ENCODE measurements at regions not wholly inside any gene's neighbourhood (a gene's known extent, or its start where the extent isn't known, plus 50 kb on each side); places are given as distances from the start of the nearest gene placed in this dataset.

DNA sequence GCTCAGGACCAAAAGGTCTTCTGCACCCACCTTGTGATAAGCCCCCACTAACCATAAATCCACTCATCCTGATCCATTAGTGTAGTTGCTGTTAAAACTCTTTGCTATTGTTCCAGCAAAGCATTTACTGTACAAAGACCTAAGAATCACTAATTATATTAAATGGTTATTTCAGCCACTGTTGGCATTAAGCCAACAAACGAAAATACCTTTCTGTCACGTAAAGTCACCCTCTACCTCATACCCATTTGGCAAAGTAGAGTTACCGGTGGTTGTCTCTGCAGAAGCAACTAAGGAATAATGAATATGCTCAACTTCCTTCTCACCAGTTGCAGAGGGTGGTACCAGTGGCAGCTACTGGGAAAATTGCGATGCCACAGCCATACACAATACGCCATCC lies 224.5 kb downstream of the SP3 start:
- no peak overlapping the region for H3K27ac Mint-ChIP-seq (ENCODE audit: unreplicated experiment)
- no peak for DNase-seq

DNA sequence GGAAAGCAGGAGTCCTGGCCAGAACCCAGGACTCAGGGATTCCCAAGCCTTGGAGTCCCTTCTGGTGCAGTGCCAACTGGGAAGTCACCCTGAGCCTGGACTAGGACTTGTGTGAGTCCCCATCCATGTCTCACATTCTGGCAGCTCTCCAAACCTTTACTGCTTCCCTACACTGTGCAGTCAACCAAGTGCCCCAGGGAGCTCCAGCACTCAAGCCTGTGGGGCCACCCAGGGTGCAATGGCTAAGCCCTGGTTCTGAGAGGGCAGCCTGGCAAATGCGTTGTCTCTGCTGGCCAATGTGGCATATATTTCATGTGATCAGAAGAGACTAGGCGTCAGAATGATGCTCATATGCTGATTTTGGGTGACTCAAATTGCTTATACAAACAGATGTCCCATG lies 223.4 kb downstream of the SP3 start:
- DNase-seq, result no peak
- H3K27ac Mint-ChIP-seq (ENCODE audit: unreplicated experiment), result no peak overlapping the region
- H3K4me1 Mint-ChIP-seq (ENCODE audit: low read depth, unreplicated experiment), result no peaks in the 10 kb centered on the region
- TF ChIP-seq, protein P1, sequence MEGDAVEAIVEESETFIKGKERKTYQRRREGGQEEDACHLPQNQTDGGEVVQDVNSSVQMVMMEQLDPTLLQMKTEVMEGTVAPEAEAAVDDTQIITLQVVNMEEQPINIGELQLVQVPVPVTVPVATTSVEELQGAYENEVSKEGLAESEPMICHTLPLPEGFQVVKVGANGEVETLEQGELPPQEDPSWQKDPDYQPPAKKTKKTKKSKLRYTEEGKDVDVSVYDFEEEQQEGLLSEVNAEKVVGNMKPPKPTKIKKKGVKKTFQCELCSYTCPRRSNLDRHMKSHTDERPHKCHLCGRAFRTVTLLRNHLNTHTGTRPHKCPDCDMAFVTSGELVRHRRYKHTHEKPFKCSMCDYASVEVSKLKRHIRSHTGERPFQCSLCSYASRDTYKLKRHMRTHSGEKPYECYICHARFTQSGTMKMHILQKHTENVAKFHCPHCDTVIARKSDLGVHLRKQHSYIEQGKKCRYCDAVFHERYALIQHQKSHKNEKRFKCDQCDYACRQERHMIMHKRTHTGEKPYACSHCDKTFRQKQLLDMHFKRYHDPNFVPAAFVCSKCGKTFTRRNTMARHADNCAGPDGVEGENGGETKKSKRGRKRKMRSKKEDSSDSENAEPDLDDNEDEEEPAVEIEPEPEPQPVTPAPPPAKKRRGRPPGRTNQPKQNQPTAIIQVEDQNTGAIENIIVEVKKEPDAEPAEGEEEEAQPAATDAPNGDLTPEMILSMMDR (IDR thresholded peaks at IDR 0.05; ENCODE audit: unreplicated experiment), result no peak
- peaks cover 3% of the 10 kb centered on the region for H3K36me3 Mint-ChIP-seq (ENCODE audit: insufficient read depth, unreplicated experiment)
- intact Hi-C loops (cut with micrococcal nuclease; ENCODE audit: unreplicated experiment), result no loop called here
- H3K9me3 Mint-ChIP-seq (ENCODE audit: low read depth, unreplicated experiment), result peaks cover 5% of the 10 kb centered on the region
- no peaks in the 10 kb centered on the region for H3K27me3 Mint-ChIP-seq (ENCODE audit: unreplicated experiment)
- no TSS peak for BruUV-seq (replicated peaks)
- CTCF ChIA-PET, result no interaction called here
- H3K4me3 Mint-ChIP-seq (ENCODE audit: low read depth, unreplicated experiment), result no peak overlapping the region

More for the DNA sequence above, 224.5 kb downstream of the SP3 start:
- peaks cover 5% of the 10 kb centered on the region for H3K9me3 Mint-ChIP-seq (ENCODE audit: low read depth, unreplicated experiment)
- TF ChIP-seq, protein P1 (IDR thresholded peaks at IDR 0.05; ENCODE audit: unreplicated experiment), result no peak
- H3K4me1 Mint-ChIP-seq (ENCODE audit: low read depth, unreplicated experiment), result no peaks in the 10 kb centered on the region
- no peak overlapping the region for H3K4me3 Mint-ChIP-seq (ENCODE audit: low read depth, unreplicated experiment)
- intact Hi-C loops (cut with micrococcal nuclease; ENCODE audit: unreplicated experiment), result no loop called here
- peaks cover 3% of the 10 kb centered on the region for H3K36me3 Mint-ChIP-seq (ENCODE audit: insufficient read depth, unreplicated experiment)
- CTCF ChIA-PET, result no interaction called here
- BruUV-seq (replicated peaks), result no TSS peak
- H3K27me3 Mint-ChIP-seq (ENCODE audit: unreplicated experiment), result no peaks in the 10 kb centered on the region

DNA sequence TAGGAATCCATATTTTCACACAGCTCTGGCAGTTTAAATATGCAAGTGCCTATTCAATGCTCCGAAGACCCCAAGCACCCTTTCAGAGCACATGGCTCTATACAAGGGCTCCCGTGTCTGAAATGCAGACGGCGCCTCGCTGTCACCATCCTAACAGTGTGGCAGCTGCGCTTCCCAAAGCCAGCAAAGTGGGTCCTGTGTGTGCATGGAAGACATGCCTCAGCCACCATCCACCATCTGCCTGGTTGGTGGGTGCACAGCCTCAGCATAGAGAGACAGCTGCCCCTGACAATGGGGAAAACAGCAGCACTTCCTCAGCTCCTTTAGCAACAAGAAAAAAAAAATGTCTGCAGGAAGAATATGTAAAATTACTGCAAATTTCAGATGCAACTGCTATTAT lies 218.1 kb downstream of the SP3 start:
- Mint-ChIP-seq H3K9me3 (ENCODE audit: low read depth, unreplicated experiment) (no peaks in the 10 kb centered on the region), H3K27me3 (ENCODE audit: unreplicated experiment) (no peaks in the 10 kb centered on the region), H3K4me3 (ENCODE audit: low read depth, unreplicated experiment) (no peak overlapping the region), H3K27ac (ENCODE audit: unreplicated experiment) (no peak overlapping the region), H3K36me3 (ENCODE audit: insufficient read depth, unreplicated experiment) (peaks cover 3% of the 10 kb centered on the region), H3K4me1 (ENCODE audit: low read depth, unreplicated experiment) (no peaks in the 10 kb centered on the region)
- intact Hi-C loops (cut with micrococcal nuclease; ENCODE audit: unreplicated experiment), result no loop called here
- TF ChIP-seq, protein P1 (IDR thresholded peaks at IDR 0.05; ENCODE audit: unreplicated experiment), result no peak
- CTCF ChIA-PET, result no interaction called here
- BruUV-seq (replicated peaks), result no TSS peak
- no peak for DNase-seq

DNA sequence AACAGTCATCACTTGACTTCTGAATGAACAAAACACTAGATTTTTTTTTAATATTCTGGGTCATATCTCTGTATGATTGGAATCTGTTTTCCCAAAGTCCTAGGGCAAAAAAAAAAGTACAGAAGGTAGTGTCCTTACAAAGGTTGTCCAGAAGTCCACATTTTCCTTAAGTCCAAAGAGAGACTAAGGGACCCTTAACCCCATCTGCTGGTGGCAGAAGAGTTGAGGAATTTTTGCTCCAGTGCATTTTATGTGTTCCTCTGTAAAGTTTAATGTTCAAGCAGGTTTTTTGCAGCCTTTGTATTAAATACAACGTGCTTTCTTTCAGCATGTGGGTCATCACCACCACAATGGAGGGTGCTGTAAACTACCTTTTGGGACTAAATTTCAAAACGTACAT lies 215.9 kb downstream of the SP3 start:
- CTCF ChIA-PET, result interaction anchor here (1.8 kb wide), 1 partner anchor 160 kb away, joined by 4 read pairs; no protein-coding TSS in a partner anchor
- TF ChIP-seq, protein P1 (IDR thresholded peaks at IDR 0.05; ENCODE audit: unreplicated experiment), result no peak
- Mint-ChIP-seq H3K27ac (ENCODE audit: unreplicated experiment) (no peak overlapping the region), H3K27me3 (ENCODE audit: unreplicated experiment) (no peaks in the 10 kb centered on the region), H3K4me1 (ENCODE audit: low read depth, unreplicated experiment) (no peaks in the 10 kb centered on the region), H3K4me3 (ENCODE audit: low read depth, unreplicated experiment) (no peak overlapping the region), H3K9me3 (ENCODE audit: low read depth, unreplicated experiment) (no peaks in the 10 kb centered on the region), H3K36me3 (ENCODE audit: insufficient read depth, unreplicated experiment) (peaks cover 3% of the 10 kb centered on the region)
- DNase-seq, result no peak
- intact Hi-C loops (cut with micrococcal nuclease; ENCODE audit: unreplicated experiment), result loop anchor here (1.0 to 2.0 kb wide), 2 partner anchors 178 to 347 kb away; no protein-coding TSS in a partner anchor
- no TSS peak for BruUV-seq (replicated peaks)
